DMS 273 (cell line): ENCODE measurements at regions not wholly inside any gene's neighbourhood (a gene's known extent, or its start where the extent isn't known, plus 50 kb on each side); places are given as distances from the start of the nearest gene placed in this dataset.

ENCODE experiments used
- DNase-seq: peaks from one replicate; lab custom pipeline; 2025; ENCODE audit not compliant: unreplicated experiment; lab: John Stamatoyannopoulos, UW

DNA sequence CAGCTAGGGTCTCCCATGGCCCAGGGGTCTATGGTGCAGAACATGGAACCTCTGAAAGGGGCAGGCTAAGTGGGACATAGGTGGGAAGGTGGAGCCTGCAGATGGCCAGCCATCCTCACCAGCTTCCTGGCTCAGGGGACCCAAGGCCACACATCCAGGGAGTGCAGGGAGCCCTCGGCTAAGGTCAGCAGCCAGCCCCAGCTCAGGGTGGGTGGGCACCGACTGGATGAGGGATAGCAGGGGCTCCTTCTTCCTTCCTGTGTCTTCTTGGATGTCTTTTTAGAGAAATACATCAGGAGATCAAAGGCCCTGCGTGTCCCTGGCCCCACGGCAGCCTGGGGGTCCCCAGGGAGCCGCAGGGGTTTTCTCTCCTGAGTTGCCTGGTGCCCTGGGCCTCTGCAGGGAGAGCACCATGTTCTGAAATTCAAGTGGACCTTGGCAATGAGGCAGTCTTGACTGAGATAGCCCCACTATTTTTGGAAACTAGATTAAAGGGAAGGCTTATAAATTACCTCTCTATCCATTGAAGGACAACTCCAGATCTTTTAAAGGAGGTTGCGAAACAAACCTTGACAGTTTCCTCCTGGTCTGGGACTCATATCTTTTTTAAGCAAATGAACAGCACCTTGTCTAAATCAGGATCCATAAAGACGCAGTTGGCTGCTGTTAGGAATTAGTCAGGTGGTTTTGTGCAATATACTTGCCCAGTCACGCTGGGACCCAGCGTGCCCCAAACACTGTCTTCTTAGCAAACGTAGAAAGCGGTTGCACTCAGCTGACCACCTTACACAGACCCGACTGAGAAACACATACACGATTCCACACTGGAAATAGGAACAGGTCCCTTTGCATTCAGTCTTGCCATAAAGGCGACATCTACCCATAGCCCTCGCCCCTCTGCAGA, 242.3 kb downstream of the TOMM20 start:
- DNase-seq: peak; percentile 48

- peak; percentile 87 for DNase-seq
Observed at GRCh38 chr1:234885601-234886000, 243.0 kb downstream of the TOMM20 start.

- no peak for DNase-seq
Observed at GRCh38 chr1:234884701-234885100, 243.9 kb downstream of the TOMM20 start.

GRCh38 chr1:234884006-234884405, 244.6 kb downstream of the TOMM20 start:
- DNase-seq: no peak

DNA sequence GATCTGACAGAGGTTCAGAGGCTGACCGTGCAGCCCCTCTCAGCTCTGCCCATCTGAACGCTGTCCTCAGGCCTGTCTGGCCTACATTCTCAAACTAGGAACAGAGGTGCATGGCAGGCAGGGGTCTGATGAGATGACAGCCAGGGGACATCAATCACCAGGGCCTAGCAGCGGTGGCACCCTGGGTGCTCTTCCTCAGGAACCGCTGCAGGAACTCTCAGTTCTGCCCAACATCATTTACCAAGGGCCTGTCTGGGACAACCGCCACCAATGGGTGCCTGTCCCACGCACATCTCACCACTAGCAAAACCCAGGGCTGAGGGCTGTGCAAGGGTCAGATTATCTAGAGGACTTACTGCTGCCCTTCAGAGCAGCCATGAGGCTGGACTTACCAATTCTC, 245.7 kb downstream of the TOMM20 start:
- no peak for DNase-seq

- no peak for DNase-seq
Observed at GRCh38 chr1:234881893-234882771, 246.5 kb downstream of the TOMM20 start.

- DNase-seq: no peak
Observed at GRCh38 chr1:234879147-234880080, 249.2 kb downstream of the TOMM20 start.

DNA sequence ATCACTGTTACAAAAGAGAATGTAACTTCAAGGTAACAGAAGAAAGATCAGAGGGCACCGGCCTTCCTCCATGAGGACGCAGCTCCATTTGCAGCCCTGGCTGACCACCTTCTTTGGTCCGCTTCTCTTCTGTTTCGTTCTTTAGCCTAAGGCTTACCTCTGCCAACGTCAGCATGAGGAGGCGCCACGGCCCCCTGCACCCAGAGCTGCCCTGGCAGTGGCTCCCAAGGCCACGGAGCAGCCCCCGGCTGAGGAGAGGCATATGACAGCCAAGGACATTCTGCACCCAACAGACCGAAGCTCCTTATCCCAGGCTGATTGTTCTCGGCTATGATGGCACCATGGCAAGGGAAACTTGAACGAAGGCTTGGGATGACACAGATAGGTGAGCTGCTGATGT, 250.3 kb downstream of the TOMM20 start:
- no peak for DNase-seq

DNA sequence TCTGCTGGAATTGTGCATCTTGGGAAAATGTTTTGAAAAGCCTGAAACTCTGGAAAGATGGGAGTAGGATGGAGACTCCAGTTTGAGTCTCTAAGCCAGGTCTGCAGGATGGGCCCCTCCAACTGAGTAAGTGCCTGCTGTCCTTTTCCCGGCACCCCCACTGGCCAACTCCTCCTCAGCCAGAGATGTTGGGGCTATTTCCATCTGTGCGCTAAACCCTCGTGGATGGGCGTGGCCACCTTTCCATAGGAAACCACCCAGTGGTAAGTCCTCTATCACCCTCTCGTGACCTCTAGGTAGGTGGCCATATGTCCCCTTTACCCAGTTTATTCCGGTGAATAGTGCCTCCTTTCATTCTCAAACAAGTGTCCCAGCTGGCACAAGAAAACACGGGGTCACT, 250.9 kb downstream of the TOMM20 start:
- DNase-seq: no peak

- no peak for DNase-seq
Observed at GRCh38 chr1:234875953-234876855, 252.4 kb downstream of the TOMM20 start.

DNA sequence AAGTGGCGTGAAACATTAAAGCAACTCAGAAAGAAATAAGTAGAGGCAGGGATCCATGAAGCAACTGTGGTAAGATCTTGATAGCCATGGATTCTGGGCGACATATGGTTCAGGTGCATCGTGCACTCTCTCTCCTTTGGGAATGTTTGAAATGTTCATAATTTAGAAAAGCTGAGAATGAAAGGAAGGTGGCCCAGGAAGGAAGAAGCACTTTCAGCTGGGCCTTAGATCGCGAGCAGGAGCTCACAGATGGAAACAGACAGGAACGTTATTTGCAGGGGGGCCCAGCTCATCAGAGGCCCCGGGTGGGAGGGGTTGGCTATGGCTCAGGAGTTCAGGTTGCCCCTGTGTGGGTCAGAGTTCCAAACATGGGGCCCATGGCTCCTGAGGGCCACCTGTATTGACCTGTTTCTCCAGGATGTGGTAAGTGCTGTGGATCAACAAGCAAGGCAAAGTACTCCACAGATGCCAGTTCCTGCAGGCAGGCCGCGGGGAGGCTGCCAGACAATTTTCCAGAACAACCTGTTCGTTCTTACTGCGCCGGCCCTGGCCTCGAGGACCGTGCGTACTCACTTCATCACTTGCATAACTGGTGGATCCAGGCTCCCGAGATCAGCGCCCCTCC, 253.2 kb downstream of the TOMM20 start:
- no peak for DNase-seq

DNA sequence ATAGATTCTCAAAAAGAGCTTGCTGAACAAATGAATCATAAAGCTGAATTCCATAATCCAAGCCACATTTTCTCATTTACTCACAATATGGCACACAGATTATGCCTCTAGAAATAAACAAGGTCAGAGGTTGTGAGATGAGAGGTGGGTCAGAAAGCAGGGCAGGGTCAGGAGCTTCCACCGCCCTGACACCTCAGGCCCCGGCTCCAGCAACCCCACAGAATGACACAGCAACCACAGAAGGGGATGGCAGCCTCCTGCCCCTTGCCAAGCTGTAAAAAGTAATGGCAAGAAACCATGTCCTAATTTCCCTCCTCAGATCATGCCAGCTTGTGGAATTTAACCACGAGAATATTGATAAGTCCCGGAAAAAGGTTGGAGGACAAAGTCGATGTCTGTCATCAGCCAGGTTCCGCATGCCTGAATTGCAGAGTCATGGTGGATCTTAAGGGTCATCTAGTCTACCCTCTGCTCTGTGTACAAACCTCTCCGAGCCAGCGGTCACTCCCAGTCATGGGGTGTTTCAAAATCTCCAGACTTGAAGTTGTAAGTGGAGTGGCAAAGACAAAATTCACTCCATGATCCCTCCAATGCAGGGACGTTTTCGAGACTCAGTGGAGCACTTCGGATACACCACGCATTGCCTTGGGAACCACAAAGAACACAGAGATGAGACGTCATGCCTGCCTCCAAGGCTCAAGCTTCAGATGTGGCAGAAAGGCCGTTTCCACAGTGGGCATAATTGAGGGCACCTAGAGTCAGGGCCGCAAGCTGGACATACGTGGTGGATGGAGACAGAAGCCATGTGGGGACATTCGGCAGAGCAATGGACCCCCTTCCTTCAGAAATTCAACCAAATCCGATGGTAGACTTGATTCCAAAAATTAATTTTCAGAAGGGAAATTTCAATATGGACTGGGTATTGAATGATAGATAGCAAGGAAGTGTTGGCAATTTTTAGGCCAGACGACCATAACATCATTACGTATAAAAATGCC, 254.0 kb downstream of the TOMM20 start:
- no peak for DNase-seq

- no peak for DNase-seq
Observed at GRCh38 chr1:234871710-234872271, 256.8 kb downstream of the TOMM20 start.

DNA sequence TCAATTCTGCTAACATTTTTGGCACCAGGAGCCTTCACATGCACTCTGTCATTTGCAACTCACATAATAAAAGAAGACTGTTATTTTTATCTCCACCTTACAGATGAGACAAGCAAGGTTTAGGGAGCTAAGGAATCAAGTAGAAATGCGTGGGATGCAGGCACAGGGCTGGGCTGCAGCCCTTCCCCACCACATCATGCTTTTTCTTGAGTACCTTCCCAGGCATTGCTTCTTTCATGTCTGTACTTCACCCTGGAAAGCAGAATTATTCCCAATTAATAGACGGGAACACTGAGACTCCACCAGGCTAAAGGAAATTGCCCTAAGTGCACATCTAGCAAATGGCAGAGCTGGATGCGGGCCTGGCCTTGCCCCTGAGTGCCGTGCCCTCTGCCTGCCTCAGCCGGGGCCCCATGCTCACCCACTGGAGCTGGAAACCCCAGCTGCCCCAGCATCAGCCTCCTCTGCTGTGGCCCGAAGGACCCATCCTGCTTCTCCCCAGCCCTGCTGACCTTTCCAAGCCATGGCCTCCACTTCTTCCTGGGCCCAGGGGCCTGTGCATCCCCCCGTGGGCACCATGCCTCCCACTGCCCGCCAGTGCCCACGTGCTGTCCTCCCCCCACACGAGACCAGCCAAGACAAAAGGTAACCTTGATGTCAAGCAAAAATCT, 257.5 kb downstream of the TOMM20 start:
- DNase-seq: no peak

GRCh38 chr1:234870020-234870981, 258.3 kb downstream of the TOMM20 start:
- DNase-seq: peak; percentile 95
